SU-DHL-6 (cell line): ENCODE measurements at regions not wholly inside any gene's neighbourhood (a gene's known extent, or its start where the extent isn't known, plus 50 kb on each side); places are given as distances from the start of the nearest gene placed in this dataset.

Source experiments
- H2AFZ ChIP-seq: fragments of 200-600 bp; sonication (generic); 2 replicates; pipeline ENCODE4 v1.6.1; 2014; ENCODE audit warnings: low read depth, mild to moderate bottlenecking, moderate library complexity, mixed read lengths, antibody characterized with exemption, low read length; ENCODE audit not compliant: severe bottlenecking
- H3F3A ChIP-seq: fragments of 200-600 bp; shearing (Covaris generic); 2 replicates; pipeline ENCODE4 v1.6.0; 2016; ENCODE audit warnings: antibody characterized with exemption, mild to moderate bottlenecking; ENCODE audit not compliant: insufficient read depth
- H3K27ac ChIP-seq: fragments of 200-600 bp; sonication (generic); 2 replicates; pipeline ENCODE4 v1.5.1; 2016; ENCODE audit warnings: low read depth, mild to moderate bottlenecking, low read length, moderate library complexity, mixed read lengths
- H3K27me3 ChIP-seq: fragments of 200-600 bp; sonication (generic), shearing (Covaris generic); 2 replicates; pipeline ENCODE4 v1.6.0; 2014; ENCODE audit warnings: mild to moderate bottlenecking, low read length
- H3K36me3 ChIP-seq: fragments of 200-600 bp; sonication (generic); 2 replicates; pipeline ENCODE4 v1.6.1; 2014; ENCODE audit warnings: mild to moderate bottlenecking, low read length, mixed read lengths
- H3K4me2 ChIP-seq: fragments of 300-600, 200-600 bp; shearing (Covaris generic), sonication (generic); 2 replicates; pipeline ENCODE4 v1.6.0; 2014; ENCODE audit warnings: low read length, low read depth, mild to moderate bottlenecking; ENCODE audit not compliant: poor library complexity, severe bottlenecking
- H3K4me3 ChIP-seq: fragments of 200-600 bp; sonication (generic); 2 replicates; pipeline ENCODE4 v1.5.1; 2014; ENCODE audit warnings: antibody characterized with exemption, low read length, mild to moderate bottlenecking, mixed read lengths; ENCODE audit not compliant: insufficient read depth, poor library complexity, severe bottlenecking
- H3K79me2 ChIP-seq: fragments of 200-600 bp; sonication (generic); 2 replicates; pipeline ENCODE4 v1.6.1; 2014; ENCODE audit warnings: mild to moderate bottlenecking, low read length, moderate library complexity; ENCODE audit not compliant: insufficient read depth
- H3K9ac ChIP-seq: fragments of 200-600 bp; sonication (generic); 2 replicates; pipeline ENCODE4 v1.7.0; 2014; ENCODE audit warnings: mild to moderate bottlenecking, low read length
- H3K9me2 ChIP-seq: fragments of 200-600 bp; sonication (generic); replicated peaks from 2 replicates; pipeline ENCODE4 v1.6.1; 2014; ENCODE audit warnings: low read length; ENCODE audit not compliant: insufficient read depth
- H3K9me3 ChIP-seq: fragments of 200-600 bp; sonication (generic); 2 replicates; pipeline ENCODE4 v1.6.1; 2014; ENCODE audit warnings: low read length, mixed read lengths; ENCODE audit not compliant: insufficient read depth
- H4K20me1 ChIP-seq: fragments of 200-600 bp; sonication (generic); 2 replicates; pipeline ENCODE4 v1.6.1; 2014; ENCODE audit warnings: low read depth, mild to moderate bottlenecking, antibody characterized with exemption, low read length, moderate library complexity, mixed read lengths
- EZH2phosphoT487 ChIP-seq: fragments of 200-600 bp; sonication (generic), shearing (Covaris generic); conservative IDR thresholded peaks from 2 replicates; pipeline ENCODE4 v1.6.1; 2018; ENCODE audit warnings: mild to moderate bottlenecking, antibody characterized with exemption, low read length, moderate library complexity, mixed read lengths
- TF ChIP-seq, protein P1 (sequence below): fragments of 200-600 bp; sonication (generic); IDR thresholded peaks from one replicate; pipeline ENCODE4 v1.5.1; 2017; ENCODE audit warnings: antibody characterized with exemption, mild to moderate bottlenecking, low read length, moderate library complexity; ENCODE audit not compliant: insufficient read depth, poor library complexity, severe bottlenecking

DNA sequence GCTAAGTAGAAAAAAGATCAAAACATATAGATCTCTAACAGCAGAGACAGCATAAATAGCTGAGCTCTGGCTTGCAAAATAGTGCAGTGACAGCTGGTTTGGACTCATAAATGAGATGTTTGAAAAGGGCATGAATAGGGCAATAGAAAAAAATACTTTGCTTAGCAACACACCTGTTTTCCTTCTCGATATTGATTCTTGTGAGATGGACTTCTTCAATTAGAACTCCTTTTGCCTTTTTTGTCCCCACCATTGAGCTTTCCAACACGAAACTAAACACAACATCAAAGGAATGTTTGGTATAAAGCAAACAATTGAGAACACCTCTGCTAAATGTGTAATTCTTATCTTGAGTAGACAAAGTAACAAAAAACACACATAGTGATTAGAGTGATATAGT, 726.3 kb downstream of the RAPGEF2 start:
- Histone ChIP-seq H4K20me1 (no peaks in the 10 kb centered on the region), H3K4me2 (no peak overlapping the region), H3K9me2 (no peaks in the 10 kb centered on the region), H3K27me3 (no peaks in the 10 kb centered on the region), H3F3A (no peaks in the 10 kb centered on the region), H2AFZ (no peak overlapping the region), H3K9me3 (no peaks in the 10 kb centered on the region), H3K79me2 (no peaks in the 10 kb centered on the region), H3K27ac (no peak overlapping the region), H3K4me3 (no peak overlapping the region), H3K36me3 (no peaks in the 10 kb centered on the region), H3K9ac (no peak overlapping the region)
- no peak for TF ChIP-seq EZH2phosphoT487
- TF ChIP-seq, protein P1, sequence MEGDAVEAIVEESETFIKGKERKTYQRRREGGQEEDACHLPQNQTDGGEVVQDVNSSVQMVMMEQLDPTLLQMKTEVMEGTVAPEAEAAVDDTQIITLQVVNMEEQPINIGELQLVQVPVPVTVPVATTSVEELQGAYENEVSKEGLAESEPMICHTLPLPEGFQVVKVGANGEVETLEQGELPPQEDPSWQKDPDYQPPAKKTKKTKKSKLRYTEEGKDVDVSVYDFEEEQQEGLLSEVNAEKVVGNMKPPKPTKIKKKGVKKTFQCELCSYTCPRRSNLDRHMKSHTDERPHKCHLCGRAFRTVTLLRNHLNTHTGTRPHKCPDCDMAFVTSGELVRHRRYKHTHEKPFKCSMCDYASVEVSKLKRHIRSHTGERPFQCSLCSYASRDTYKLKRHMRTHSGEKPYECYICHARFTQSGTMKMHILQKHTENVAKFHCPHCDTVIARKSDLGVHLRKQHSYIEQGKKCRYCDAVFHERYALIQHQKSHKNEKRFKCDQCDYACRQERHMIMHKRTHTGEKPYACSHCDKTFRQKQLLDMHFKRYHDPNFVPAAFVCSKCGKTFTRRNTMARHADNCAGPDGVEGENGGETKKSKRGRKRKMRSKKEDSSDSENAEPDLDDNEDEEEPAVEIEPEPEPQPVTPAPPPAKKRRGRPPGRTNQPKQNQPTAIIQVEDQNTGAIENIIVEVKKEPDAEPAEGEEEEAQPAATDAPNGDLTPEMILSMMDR, result no peak

DNA sequence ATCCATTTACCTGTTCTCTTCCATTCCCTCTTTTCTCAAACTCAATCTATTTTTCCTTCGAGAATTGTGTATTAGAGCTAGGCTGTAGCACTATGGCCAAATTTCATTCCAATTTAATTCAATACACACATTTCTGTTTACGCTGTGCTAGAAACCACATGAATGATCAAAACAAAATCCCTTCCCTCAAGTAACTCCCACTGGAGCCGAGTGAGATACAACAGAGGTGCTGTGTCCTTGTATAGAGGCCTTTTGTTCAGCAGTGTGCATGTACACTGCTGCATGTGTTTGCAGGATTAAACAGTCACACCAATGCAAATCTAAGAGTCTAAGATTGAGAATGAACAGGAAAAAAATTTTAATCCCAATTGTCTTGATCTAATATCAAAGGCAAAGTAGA, 734.2 kb downstream of the RAPGEF2 start:
- Histone ChIP-seq H3K27ac (no peak overlapping the region), H3K9me3 (no peaks in the 10 kb centered on the region), H3K4me2 (no peak overlapping the region), H3K79me2 (no peaks in the 10 kb centered on the region), H3F3A (no peaks in the 10 kb centered on the region), H3K27me3 (no peaks in the 10 kb centered on the region), H3K36me3 (no peaks in the 10 kb centered on the region), H3K9ac (no peak overlapping the region), H2AFZ (no peak overlapping the region), H3K4me3 (no peak overlapping the region), H3K9me2 (no peaks in the 10 kb centered on the region), H4K20me1 (no peaks in the 10 kb centered on the region)
- TF ChIP-seq, protein P1, result no peak
- no peak for TF ChIP-seq EZH2phosphoT487

DNA sequence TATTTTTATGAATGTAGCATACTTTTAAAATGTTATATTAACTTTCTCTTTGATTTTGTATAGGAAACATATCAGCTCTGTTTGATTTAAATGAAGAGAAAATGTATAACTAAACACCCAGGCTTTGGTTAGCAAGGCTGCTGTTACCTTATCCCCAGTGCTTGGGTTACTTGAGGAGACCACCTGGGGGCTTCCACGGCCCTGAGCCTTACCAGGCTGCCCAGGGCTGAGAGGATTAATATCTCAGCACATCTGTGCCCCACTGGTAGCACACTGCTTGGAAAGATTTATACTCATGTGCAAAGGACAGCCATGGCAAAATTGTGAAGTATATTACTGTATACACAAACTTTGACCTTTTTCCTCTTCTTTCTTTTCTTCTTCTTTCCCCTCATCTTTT, 752.9 kb downstream of the RAPGEF2 start:
- H3K79me2 ChIP-seq, result no peaks in the 10 kb centered on the region
- no peak overlapping the region for H3K27ac ChIP-seq
- H3K9me2 ChIP-seq, result no peaks in the 10 kb centered on the region
- H3K36me3 ChIP-seq, result no peaks in the 10 kb centered on the region
- H3K4me3 ChIP-seq, result no peak overlapping the region
- no peaks in the 10 kb centered on the region for H3F3A ChIP-seq
- H4K20me1 ChIP-seq, result no peaks in the 10 kb centered on the region
- TF ChIP-seq EZH2phosphoT487, result no peak
- TF ChIP-seq, protein P1, result no peak
- no peaks in the 10 kb centered on the region for H3K27me3 ChIP-seq
- H2AFZ ChIP-seq, result no peak overlapping the region
- no peak overlapping the region for H3K4me2 ChIP-seq
- no peaks in the 10 kb centered on the region for H3K9me3 ChIP-seq
- H3K9ac ChIP-seq, result no peak overlapping the region

DNA sequence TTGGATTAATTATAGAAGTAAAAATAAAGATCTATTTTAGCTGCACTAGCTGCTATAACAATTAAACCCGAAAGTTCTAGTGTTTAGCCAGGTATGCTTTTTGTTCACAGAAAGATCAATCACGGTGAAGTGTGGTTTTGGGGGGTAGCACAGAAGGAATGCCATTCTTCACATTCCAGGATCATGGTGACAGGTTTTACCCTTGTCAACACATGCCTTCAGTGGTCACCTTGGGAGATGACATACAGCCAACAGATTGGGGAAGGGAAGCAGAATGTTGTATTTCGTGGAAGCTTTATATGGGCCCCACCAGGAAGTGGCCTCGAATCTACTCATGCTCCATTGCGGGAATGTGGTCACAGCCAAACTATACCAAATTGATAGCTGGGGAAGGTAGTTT, 753.6 kb downstream of the RAPGEF2 start:
- H3K36me3 ChIP-seq, result no peaks in the 10 kb centered on the region
- no peaks in the 10 kb centered on the region for H3K9me2 ChIP-seq
- no peaks in the 10 kb centered on the region for H3K79me2 ChIP-seq
- H4K20me1 ChIP-seq, result no peaks in the 10 kb centered on the region
- no peak for TF ChIP-seq EZH2phosphoT487
- no peak overlapping the region for H3K4me3 ChIP-seq
- H2AFZ ChIP-seq, result no peak overlapping the region
- no peaks in the 10 kb centered on the region for H3K27me3 ChIP-seq
- no peak overlapping the region for H3K9ac ChIP-seq
- no peak overlapping the region for H3K4me2 ChIP-seq
- H3K9me3 ChIP-seq, result no peaks in the 10 kb centered on the region
- H3F3A ChIP-seq, result no peaks in the 10 kb centered on the region
- H3K27ac ChIP-seq, result no peak overlapping the region
